Hematopoietic multipotent progenitor cell treated with erythropoietin and hydrocortisone succinate and interleukin-3 and kit ligand, for 17 days (in vitro differentiated cells): ENCODE measurements at regions not wholly inside any gene's neighbourhood (a gene's known extent, or its start where the extent isn't known, plus 50 kb on each side); places are given as distances from the start of the nearest gene placed in this dataset.
"Not testable (repeated sequence)": the region's sequence is repeated elsewhere in the genome, so short reads cannot be mapped to it uniquely, and the experiment has no call there.

Source experiments
- DNase-seq: peaks from one replicate; pipeline ENCODE4 v3.0.0-alpha.2; 2015; ENCODE audit warnings: low spot score

DNA sequence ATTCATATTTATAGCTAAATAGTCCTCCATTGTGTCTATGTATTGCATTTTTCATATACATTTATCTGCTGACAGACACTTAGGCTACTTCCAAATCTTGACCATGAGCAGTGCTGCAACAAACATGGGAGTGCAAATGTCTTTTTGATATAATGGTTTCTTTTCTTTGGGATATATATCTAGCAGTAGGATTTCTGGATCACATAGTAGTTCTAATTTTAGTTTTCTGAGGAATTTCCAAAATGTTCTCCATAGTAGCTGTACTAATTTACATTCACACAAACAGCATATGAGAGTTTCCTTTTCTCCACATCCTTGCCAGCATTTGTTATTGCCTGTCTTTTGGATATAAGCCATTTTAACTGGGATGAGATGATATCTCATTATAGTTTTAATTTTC is 1521.3 kb downstream of the REEP3 start:
- DNase-seq = no peak

DNA sequence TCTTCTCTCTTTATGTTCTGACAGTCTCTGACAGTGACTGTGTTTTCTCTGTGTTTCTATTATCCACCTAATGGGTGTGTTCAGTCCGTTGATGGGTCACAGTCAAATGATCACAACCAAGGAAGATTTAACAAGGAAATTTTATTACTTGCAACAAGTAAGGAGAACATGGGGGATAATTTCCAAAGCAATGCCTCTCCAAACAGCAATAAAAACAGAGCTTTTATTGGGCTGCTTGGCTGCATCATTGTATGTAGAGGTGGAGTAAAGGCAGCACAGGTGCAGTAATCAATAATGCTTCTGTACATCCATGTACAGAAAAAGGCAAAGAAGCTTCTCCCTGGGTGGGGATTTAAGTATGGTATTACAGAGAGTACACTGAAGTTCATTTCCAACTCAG is 1525.6 kb downstream of the REEP3 start:
- no peak for DNase-seq

DNA sequence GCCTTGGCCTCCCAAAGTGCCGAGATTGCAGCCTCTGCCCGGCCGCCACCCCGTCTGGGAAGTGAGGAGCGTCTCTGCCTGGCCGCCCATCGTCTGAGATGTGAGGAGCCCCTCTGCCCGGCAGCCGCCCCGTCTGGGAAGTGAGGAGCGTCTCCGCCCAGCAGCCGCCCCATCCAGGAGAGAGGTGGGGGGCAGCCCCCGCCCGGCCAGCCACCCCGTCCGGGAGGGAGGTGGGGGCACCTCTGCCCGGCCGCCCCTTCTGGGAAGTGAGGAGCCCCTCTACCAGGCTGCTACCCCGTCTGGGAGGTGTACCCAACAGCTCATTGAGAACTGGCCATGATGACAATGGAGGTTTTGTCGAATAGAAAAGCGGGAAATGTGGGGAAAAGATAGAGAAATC is 1530.9 kb downstream of the REEP3 start:
- DNase-seq = not testable (repeated sequence)

DNA sequence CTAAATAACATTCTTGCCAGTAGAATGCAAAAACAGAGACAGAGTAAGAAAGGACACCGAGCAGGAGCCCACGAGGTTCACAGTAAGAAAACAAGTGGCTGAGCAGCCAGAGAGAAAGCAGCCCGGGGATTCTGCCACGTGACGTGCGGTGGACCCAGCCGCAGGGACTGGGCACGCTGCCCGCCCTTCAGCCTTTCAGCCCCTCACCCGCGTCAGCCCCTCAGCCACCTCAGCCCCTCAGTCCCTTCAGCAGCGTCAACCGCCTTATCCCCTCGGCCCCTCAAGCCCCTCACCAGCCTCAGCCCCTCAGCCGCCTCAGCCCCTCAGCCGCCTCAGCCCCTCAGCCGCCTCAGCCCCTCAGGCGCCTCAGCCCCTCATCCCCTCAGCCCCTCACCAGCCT is 1532.2 kb downstream of the REEP3 start:
- DNase-seq = not testable (repeated sequence)

DNA sequence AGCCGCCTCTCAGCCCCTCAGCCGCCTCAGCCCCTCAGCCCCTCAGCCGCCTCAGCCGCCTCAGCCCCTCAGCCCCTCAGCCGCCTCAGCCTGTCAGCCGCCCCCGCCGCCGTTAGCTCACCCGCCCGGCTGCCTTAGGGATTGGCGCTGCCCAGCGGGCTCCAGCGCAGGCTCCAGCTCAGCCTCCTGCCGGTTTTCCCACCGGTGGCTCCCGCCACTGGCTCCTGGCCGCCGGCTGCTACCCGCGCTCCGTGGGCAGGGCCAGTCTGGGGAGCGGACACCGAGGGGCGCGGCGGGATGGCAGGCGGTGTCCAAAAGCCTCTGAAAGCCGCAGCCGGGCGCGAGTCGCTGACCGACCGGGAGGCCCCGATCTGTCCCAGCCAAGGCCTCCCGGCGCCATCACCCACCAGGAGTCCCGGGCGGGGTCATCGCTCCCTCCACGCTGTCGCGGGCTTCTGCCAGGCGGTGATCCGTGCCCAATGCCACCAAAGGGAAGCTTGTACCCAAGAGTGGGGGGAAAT is 1532.7 kb downstream of the REEP3 start:
- DNase-seq = not testable (repeated sequence)

DNA sequence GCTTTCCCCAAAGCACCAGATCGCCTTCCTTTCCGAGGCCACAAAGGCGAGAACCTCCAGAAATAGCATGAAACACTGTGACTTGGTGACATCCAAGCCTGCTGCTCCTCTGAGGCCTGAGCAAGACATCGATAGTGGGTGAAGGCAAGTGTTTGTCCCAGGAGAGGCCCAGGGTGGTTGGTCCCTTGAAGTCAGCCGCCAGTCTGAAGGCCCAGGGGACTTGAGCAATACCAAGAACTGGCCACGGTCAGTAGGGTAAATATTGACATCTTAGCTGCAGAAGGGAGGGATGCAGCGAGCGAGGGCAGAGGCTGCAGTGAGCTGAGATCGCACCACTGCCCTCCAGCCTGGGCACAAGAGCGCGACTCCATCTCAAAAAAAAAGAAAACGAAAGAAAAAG is 1533.5 kb downstream of the REEP3 start:
- DNase-seq = not testable (repeated sequence)

DNA sequence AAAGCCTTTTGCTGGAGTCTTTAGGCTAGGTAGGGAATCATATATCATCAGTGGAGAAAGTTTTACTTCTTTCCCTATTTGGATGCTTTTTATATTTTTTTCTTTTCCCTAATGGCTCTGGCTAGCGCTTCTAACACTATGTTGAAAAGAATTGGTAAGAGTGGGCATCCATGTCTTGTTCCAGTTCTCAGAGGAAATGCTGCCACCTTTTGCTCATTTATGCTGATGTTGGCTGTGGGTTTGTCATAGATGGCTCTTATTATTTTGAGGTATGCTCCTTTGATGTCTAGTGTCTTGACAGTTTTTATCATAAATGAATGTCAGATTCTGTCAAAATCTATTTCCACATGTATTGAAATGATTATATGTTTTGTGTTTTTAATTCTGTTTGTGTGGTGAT is 1544.1 kb downstream of the REEP3 start:
- DNase-seq = no peak

DNA sequence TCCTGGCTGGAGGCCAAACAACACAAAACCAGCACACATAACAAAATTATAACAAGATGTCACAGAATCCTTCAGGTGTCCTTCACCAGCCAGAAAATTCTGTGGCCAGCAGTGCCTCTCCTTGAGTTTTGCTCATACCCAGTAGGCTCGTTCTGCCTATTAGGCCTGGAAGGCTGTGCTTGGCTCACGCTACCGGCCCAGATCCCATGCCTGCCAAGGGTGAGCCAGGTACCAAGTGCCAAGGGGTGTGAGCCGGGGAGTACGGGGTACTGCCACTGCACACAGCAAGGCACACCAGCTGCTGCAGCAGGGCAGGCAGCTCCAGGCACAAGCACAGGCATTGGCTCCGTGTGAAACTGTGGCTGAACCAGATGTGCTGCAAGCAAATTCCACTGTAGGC is 1562.0 kb downstream of the REEP3 start:
- no peak for DNase-seq

DNA sequence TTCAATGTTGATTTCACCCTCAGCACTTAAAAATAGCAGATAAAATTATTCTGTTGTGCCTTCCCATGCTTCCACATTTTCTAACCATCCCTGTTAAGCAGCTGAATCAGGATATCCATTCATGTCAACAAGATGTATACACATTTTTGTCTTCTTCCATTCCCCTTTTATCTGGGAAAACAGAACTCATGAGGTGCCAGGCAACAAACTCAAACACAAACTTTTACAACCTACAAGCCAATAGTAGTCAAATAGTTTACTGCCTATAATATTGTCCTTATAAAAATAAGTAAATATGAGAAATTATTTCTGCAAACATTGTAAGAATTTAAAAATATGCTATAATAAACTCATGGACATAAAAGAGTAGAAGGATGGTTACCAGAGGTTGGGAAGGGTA is 1569.8 kb downstream of the REEP3 start:
- no peak for DNase-seq

DNA sequence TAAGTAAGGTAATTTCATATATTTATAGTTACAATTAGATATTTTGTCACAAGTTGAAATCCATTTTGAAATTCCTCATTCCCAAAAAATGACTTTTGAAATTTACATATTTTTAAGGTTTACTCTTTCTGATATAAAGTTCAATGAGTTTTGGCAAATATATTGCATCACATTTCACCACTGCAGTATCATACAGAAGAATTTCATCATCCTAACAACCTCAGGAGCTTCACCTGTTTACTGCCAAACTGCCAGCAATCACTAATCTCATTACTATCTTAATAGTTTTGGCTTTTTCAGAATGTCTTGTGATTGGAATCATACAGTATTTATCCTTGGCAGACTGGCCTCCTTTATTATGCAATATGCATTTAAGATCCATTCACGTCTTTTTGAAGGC is 1578.9 kb downstream of the REEP3 start:
- no peak for DNase-seq

DNA sequence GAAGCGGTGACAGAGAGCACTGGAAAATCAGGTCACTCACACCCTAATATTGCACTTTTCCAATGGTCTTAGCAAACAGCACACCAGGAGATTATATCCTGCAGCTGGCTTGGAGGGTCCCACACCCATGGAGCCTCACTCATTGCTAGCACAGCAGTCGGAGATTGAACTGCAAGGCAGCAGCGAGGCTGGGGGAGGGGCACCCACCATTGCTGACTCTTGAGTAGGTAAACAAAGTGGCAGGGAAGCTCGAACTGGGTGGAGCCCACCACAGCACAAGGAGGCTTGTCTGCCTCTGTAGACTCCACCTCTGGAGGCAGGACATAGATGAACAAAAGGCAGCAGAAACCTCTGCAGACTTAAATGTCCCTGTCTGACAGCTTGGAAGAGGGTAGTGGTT is 1579.7 kb downstream of the REEP3 start:
- not testable (repeated sequence) for DNase-seq

DNA sequence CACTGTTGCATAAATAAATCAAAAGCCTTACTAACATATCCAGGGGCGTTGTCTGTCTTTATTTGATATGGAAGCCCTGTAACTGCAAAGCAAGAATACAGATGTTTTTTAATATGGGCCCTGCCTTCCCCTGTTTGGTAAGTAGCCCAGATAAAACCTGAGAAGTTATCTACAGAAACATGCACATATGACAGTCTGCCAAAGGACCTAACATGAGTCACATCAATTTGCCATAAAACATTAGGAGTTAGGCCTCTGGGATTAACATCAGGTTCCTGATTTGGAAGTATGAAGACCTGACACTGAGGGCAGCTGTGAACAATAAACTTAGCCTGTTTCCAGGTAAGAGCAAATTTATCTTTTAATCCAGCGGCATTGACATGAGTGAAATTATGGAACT is 1588.8 kb downstream of the REEP3 start:
- no peak for DNase-seq

DNA sequence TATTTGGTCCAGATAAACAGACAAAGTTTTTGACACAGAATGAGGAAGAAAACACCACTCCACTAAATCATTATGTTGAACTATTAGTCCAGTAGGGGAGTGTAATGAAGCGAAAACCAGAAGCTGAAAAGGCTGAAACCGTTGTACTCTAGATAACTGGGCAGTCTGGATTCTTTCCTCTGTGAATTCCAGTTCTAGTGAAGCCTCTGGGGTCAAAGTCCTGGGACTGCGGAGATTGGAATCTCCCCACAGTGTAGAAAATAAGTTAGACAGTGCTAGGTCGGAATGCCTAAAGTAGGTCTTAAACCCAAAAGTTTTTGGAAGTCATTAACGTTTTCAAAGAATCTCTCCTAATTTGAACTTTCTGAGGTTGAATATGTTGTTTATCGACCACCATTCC is 1589.9 kb downstream of the REEP3 start:
- DNase-seq = not testable (repeated sequence)

DNA sequence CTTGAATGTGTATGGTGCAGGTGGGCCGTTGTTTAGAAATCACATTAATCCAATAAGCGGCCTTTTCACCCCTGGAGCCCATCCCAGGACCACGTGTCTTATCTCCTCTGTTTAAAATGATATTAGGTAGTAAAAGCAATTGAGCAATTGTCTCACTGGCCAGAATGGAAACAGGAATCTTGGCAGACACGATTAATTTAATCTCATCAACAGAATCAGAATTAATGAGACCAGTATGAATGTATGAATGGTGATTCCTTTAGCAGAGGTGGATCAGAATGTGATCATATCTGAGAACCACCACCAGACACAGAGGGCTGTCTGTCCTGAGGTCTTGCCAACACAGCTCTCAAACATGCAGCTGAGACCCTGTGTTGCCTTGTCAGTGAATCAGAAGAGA is 1591.4 kb downstream of the REEP3 start:
- DNase-seq = no peak

DNA sequence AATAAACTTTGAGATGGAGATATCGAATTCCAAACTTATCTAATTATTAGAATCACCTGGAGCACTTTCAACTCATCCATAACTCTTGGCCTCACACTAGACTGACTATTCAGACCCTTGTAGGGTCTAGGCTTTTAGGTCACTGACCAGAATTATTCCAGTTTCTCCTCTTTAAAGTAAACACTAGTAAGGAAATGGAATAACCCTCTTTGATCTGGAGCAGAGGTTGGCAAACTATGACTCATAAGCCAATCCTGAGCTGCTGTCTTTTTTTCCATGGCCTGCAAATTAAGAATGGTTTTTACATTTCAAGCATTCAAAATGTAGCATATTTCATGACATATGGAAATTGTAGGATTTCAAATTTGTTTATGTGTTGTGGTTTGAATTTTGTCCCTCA is 1601.9 kb downstream of the REEP3 start:
- no peak for DNase-seq

DNA sequence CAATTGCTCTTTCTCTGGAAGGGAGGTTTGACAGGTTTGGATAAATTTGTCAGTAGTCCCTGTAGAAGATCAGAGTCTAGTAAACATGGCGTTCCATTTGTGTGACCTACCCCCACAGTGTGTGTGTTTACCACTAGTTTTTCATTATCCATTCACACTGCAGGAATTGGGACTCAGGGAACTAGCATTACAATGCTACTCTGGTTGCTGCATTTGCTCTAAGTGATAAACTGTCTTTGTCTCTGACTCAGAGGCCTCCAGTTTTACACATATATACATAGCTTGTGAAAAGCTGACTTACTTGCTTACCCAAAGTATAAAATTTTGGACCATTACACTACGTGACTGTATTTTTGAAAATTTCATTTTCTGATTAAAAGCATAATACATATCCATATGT is 1604.0 kb downstream of the REEP3 start:
- DNase-seq = no peak

DNA sequence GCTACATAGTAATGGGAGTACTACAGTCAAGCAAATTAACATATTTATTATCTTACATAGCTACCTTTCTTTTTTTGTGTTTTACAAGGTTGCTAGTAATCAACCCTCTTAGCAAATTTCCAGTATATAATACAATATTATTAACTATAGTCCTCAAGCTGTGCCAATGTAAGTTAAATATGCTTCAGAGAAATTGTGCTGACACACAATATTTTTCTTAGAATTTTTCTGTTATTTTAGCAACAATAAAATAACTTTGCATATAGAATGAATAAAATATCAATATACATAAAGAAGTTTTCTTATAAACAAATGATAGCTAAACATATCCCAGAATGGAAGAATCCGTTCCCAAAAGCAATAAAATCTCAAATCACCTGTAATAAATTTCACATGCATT is 1605.1 kb downstream of the REEP3 start:
- no peak for DNase-seq

DNA sequence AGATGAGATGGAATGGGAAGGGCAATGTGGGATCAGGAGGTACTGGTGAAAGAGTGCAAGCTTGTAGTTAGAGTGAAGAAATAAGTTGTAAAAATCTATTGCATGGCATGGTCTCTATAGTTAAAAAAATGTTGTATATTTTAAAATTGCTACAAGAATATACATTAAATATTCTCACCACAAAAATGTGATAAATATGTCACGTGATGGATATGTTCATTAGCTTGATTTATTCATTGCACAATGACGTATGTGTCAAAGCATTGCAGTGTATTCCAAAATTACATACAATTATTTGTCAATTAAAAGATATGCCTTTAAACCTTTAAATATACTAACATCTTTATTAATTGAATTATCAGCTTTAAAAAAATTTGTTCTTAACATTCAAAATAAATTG is 1607.1 kb downstream of the REEP3 start:
- DNase-seq = no peak

DNA sequence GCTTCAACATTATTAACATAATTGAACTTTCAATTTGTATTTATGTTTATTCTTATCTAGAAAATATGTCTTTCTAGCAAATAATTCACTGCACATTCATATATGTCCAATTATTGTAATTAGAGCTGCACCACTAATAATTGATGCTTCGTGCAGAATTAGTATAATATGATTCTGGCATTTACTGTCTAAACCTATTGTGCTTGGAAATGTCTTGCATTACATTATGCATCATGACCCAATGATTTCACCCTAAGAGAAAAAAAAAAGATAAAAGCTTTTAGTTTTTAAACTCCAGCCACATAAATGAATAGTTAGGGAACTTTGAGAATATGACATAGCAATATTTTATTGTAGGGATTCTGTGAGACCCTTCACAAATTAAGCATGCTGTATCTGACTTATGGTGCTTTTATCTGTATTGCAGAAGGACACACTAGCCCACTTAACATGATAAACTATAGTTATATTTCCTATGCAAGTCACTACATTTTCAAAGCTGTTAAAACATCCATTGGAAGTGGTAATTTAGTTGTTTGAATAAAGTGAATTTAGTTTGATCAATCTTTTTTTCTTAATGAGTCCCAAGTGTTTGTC is 1609.1 kb downstream of the REEP3 start:
- DNase-seq = no peak

DNA sequence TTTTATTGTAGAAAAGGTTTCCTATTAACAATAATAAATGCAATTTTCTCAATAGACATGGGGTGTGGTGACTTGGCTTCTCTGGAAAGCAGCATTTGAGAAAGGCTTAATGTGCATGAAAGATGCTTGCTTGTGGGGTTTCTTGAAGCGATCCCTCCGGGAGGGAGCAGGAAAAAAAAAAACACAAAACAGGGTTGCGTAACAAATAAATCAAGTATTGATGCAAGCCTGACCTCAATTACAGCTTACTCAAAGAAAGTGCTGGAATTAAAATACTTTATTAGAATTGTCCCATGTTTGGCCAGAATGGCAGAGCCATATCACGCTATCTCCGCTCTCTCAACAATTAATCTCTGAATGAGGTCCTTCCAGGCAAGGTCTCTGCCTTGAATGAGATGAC is 1612.5 kb downstream of the REEP3 start:
- DNase-seq = no peak

DNA sequence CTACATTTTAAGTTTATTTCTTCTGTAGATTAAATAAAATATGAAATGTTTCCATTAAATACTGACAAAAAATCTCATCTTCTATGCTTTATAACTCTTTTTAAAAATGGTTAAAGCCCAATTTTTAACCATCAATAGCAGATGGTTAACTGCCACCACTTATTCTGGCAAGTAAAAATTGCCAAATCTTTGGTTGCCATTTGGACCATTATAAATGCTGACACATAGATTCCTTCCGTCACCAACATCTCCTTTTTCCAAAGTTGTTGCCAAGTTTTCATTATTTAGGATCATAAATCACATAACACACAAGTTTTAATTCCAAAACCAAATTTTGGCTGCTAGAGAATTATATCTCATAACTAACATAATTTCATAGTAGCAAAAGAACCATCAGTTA is 1614.3 kb downstream of the REEP3 start:
- no peak for DNase-seq

DNA sequence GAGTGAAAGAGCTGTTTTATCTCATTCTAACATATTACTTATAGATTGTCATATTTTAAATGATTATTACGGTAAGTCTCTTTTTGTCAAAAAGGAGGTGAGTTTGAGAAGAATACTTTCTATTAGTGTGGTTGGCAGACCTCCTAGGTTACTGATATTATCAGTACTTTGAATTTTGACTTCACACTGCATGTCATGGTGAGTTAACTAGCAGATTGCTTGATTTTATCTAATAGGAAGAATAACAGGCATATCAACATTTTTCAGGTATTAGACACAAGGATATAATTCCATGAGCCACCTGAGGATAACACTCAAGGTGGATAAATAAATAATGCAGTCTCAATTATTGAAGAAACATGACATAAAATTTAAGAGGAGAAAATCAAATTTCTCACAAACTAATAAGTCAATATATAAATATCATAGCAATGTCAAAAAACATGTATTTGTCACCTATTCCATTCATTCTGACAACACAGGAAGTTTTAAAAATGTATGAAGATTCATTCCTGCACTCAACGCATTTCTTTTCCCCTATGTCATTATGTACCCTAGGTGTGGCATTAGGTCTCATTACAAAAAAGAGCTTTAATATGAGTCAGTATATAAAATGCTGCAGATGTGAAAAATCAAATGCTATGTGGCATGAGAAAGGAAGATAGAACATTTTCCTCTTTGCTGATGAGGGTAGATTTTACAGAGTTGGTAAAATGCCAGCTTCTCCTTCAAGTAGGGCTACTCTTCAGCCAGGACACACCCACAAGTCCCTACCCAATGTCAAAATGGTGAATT is 1621.6 kb downstream of the REEP3 start:
- no peak for DNase-seq

DNA sequence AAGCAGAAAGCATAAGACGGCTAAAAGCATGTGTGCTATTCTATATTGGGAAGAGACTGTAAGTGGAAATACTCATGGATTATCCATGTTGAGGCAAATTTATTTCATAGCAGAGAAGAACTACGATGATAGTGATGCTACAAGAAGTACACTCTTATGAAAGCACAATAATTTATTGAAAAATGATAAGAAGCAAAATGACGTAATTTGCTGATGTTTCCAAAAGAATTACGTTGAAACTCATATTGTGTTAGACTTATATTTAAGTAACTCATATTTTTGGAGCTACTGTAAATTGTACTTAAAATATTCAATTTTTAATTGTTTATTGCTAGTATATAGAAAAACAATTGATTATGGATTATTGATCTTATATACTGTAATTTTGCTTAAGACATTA is 1622.5 kb downstream of the REEP3 start:
- no peak for DNase-seq

DNA sequence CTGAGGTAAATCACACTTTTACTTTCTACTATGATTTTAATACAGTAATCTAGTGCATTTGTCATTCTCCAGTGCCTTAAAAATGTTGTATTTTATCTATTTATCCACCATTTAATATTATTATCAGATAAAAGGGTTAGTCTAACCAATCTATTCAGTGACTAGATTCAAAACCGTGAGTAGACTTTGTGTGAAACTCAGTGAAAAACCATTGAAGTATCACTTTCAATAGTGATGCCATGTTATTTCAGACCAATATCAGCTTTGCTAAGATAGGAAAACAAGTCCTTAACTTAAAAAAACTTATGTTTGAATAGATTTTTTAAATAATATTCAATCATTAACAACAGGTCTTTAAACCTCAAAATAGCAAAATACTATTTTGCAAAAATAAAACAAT is 1628.7 kb downstream of the REEP3 start:
- DNase-seq = no peak
